GM23338 (cell line): ENCODE measurements at regions not wholly inside any gene's neighbourhood (a gene's known extent, or its start where the extent isn't known, plus 50 kb on each side); places are given as distances from the start of the nearest gene placed in this dataset.

Source experiments
- ATAC-seq: fragments of 200-7000 bp; cut with Tn5 transposase; 3 replicates; pipeline ENCODE4 v1.9.1; 2020
- DNase-seq: peaks from one replicate; pipeline ENCODE4 v3.0.0-alpha.2; 2015; ENCODE audit warnings: low spot score
- H2AFZ ChIP-seq: fragments of 200-600 bp; sonication (generic); 2 replicates; pipeline ENCODE4 v1.8.0; 2016; ENCODE audit warnings: antibody characterized with exemption, mild to moderate bottlenecking, moderate library complexity
- H3F3A ChIP-seq: fragments of 200-600 bp; sonication (generic); replicated peaks from 2 replicates; pipeline ENCODE4 v1.8.0; 2017; ENCODE audit warnings: antibody characterized with exemption, mixed run types, low read depth
- H3K27ac ChIP-seq: fragments of 200-600 bp; sonication (generic); 2 replicates; pipeline ENCODE4 v1.6.1; 2016; ENCODE audit warnings: low read depth
- H3K27me3 ChIP-seq: fragments of 200-600 bp; sonication (generic); 2 replicates; pipeline ENCODE4 v1.8.0; 2016; ENCODE audit warnings: mild to moderate bottlenecking, mixed run types, moderate library complexity; ENCODE audit not compliant: insufficient read depth
- H3K36me3 ChIP-seq: fragments of 200-600 bp; sonication (generic); 2 replicates; pipeline ENCODE4 v1.8.0; 2016; ENCODE audit warnings: mild to moderate bottlenecking; ENCODE audit not compliant: insufficient read depth
- H3K4me1 ChIP-seq: fragments of 200-600 bp; sonication (generic); 2 replicates; pipeline ENCODE4 v1.8.0; 2016; ENCODE audit warnings: mild to moderate bottlenecking, moderate library complexity; ENCODE audit not compliant: insufficient read depth
- H3K4me2 ChIP-seq: fragments of 200-600 bp; sonication (generic); 2 replicates; pipeline ENCODE4 v1.7.1; 2017; ENCODE audit warnings: mixed run types
- H3K4me3 ChIP-seq: fragments of 200-600 bp; sonication (generic); 2 replicates; pipeline ENCODE4 v1.6.1; 2016; ENCODE audit warnings: mixed run types
- H3K79me2 ChIP-seq: fragments of 200-600 bp; sonication (generic); replicated peaks from 2 replicates; pipeline ENCODE4 v1.8.0; 2017; ENCODE audit warnings: mild to moderate bottlenecking; ENCODE audit not compliant: insufficient read depth
- H3K9me2 ChIP-seq: fragments of 200-600 bp; sonication (generic); 2 replicates; pipeline ENCODE4 v1.8.0; 2017; ENCODE audit not compliant: insufficient read depth
- H4K20me1 ChIP-seq: fragments of 200-600 bp; sonication (generic); replicated peaks from 2 replicates; pipeline ENCODE4 v1.8.0; 2017; ENCODE audit warnings: mild to moderate bottlenecking; ENCODE audit not compliant: insufficient read depth
- H3K27ac Mint-ChIP-seq: 2 replicates; pipeline ENCODE4 v1.8.0; 2020; ENCODE audit warnings: inconsistent platforms, mild to moderate bottlenecking, moderate library complexity, mixed read lengths
- H3K27me3 Mint-ChIP-seq: 3 replicates; pipeline ENCODE4 v1.8.0; 2022; ENCODE audit warnings: low read depth, mild to moderate bottlenecking, moderate library complexity, mixed read lengths, inconsistent platforms; ENCODE audit not compliant: insufficient read depth, poor library complexity
- H3K36me3 Mint-ChIP-seq: 3 replicates; pipeline ENCODE4 v1.8.0; 2021; ENCODE audit warnings: low read depth, mild to moderate bottlenecking, inconsistent platforms, moderate library complexity, mixed read lengths
- H3K4me1 Mint-ChIP-seq: 3 replicates; pipeline ENCODE4 v1.8.0; 2020; ENCODE audit warnings: mild to moderate bottlenecking, inconsistent platforms, mixed read lengths
- H3K4me3 Mint-ChIP-seq: 3 replicates; pipeline ENCODE4 v1.8.0; 2021; ENCODE audit warnings: moderate library complexity, mild to moderate bottlenecking, inconsistent platforms, mixed read lengths
- H3K9me3 Mint-ChIP-seq: 3 replicates; pipeline ENCODE4 v1.8.0; 2020; ENCODE audit warnings: moderate library complexity, mild to moderate bottlenecking, inconsistent platforms, mixed read lengths
- CREB1 ChIP-seq: fragments of 250-450 bp; sonication (Bioruptor Pico); IDR thresholded peaks from 2 replicates; pipeline ENCODE4 v1.5.0; 2020; ENCODE audit warnings: low read depth, mild to moderate bottlenecking, moderate library complexity
- CTCF ChIP-seq, 2 experiments: fragments of 200-600 bp in 1 of 2; sonication (generic) in 1 of 2; conservative IDR thresholded peaks; 2 replicates each; pipeline versions ENCODE4 v1.5.1 to v1.6.1; 2016 to 2017; ENCODE audit warnings: antibody characterized with exemption in 2 of 2, low read depth in 2 of 2, mild to moderate bottlenecking in 2 of 2, moderate library complexity in 1 of 2
- ETS1 ChIP-seq: IDR thresholded peaks from 2 replicates; pipeline ENCODE4 v1.6.1; 2016; ENCODE audit warnings: antibody characterized with exemption
- EZH2 ChIP-seq: fragments of 200-600 bp; sonication (generic); IDR thresholded peaks from one replicate; pipeline ENCODE4 v1.8.0; 2017; ENCODE audit warnings: antibody characterized with exemption, mild to moderate bottlenecking, low read depth; ENCODE audit not compliant: unreplicated experiment
- EZH2phosphoT487 ChIP-seq: fragments of 200-600 bp; sonication (generic); IDR thresholded peaks from one replicate; pipeline ENCODE4 v1.8.1; 2018; ENCODE audit warnings: antibody characterized with exemption; ENCODE audit not compliant: unreplicated experiment
- JUNB ChIP-seq: IDR thresholded peaks from one replicate; pipeline ENCODE4 v1.6.1; 2016; ENCODE audit warnings: antibody characterized with exemption; ENCODE audit not compliant: unreplicated experiment
- POLR2AphosphoS5 ChIP-seq: IDR thresholded peaks from 2 replicates; pipeline ENCODE4 v1.6.1; 2016; ENCODE audit warnings: antibody characterized with exemption, low read depth
- ZNF114 ChIP-seq: fragments of 250-450 bp; sonication (Bioruptor Pico); IDR thresholded peaks from 2 replicates; pipeline ENCODE4 v1.5.0; 2020; ENCODE audit warnings: mild to moderate bottlenecking, moderate library complexity
- ZNF331 ChIP-seq: fragments of 250-450 bp; sonication (Bioruptor Pico); IDR thresholded peaks from 2 replicates; pipeline ENCODE4 v1.5.0; 2020; ENCODE audit warnings: low read depth, mild to moderate bottlenecking, moderate library complexity
- ZNF462 ChIP-seq: fragments of 250-450 bp; sonication (Bioruptor Pico); IDR thresholded peaks from 2 replicates; pipeline ENCODE4 v1.5.0; 2020; ENCODE audit warnings: mild to moderate bottlenecking, moderate library complexity

GRCh38 chr13:109331898-109332297, 454.5 kb downstream of the IRS2 start:
- H3K27ac Mint-ChIP-seq, result no peak overlapping the region
- no peaks in the 10 kb centered on the region for H4K20me1 ChIP-seq
- no peaks in the 10 kb centered on the region; the same call in 1 of the 2 replicates for H3K9me2 ChIP-seq
- no peak overlapping the region for H3K4me3 Mint-ChIP-seq
- H3K9me3 Mint-ChIP-seq, result no peaks in the 10 kb centered on the region
- no peaks in the 10 kb centered on the region for H3K36me3 ChIP-seq
- H3K36me3 Mint-ChIP-seq, result no peaks in the 10 kb centered on the region
- DNase-seq (peak; percentile 17), ATAC-seq (peak; percentile 30; the same call in 1 of the 3 replicates)
- H3K79me2 ChIP-seq, result no peaks in the 10 kb centered on the region
- H2AFZ ChIP-seq, result no peak overlapping the region
- no peak for TF ChIP-seq JUNB
- TF ChIP-seq ZNF462, result no peak
- TF ChIP-seq EZH2, result no peak
- no peak for TF ChIP-seq CREB1 (CRISPR knock-in tag)
- no peak for TF ChIP-seq ETS1
- no peak for TF ChIP-seq ZNF114 (CRISPR knock-in tag)
- no peak for TF ChIP-seq CTCF (conservative IDR thresholded peaks at IDR 0.05; ENCODE audit: low read depth in 2 of 2)
- TF ChIP-seq POLR2AphosphoS5, result no peak
- no peak for TF ChIP-seq ZNF331 (CRISPR knock-in tag)
- TF ChIP-seq EZH2phosphoT487, result no peak
- no peak overlapping the region for H3K4me2 ChIP-seq
- no peaks in the 10 kb centered on the region for H3K27me3 Mint-ChIP-seq
- no peak overlapping the region for H3K4me3 ChIP-seq
- H3K27ac ChIP-seq, result no peak overlapping the region
- no peaks in the 10 kb centered on the region for H3K4me1 ChIP-seq
- peaks cover 8% of the 10 kb centered on the region for H3K4me1 Mint-ChIP-seq
- no peaks in the 10 kb centered on the region for H3K27me3 ChIP-seq
- no peaks in the 10 kb centered on the region for H3F3A ChIP-seq
